Stimulated activated CD4-positive, alpha-beta T cell treated with anti-CD3 and anti-CD28 coated beads, Interleukin-15, amount 100 ng/mL, for 24 hours (primary cell): ENCODE measurements at regions not wholly inside any gene's neighbourhood (a gene's known extent, or its start where the extent isn't known, plus 50 kb on each side); places are given as distances from the start of the nearest gene placed in this dataset.
"Not testable (repeated sequence)": the region's sequence is repeated elsewhere in the genome, so short reads cannot be mapped to it uniquely, and the experiment has no call there.

Source experiments
- DNase-seq: peaks from one replicate; pipeline ENCODE4 v3.0.0-alpha.2; 2020

GRCh38 chr3:168975576-168975975 is 687.9 kb downstream of the MECOM start:
- no peak for DNase-seq

GRCh38 chr3:168974617-168975403 is 688.7 kb downstream of the MECOM start:
- no peak for DNase-seq

- no peak for DNase-seq
Observed at GRCh38 chr3:168973897-168974296, 689.6 kb downstream of the MECOM start.

DNA sequence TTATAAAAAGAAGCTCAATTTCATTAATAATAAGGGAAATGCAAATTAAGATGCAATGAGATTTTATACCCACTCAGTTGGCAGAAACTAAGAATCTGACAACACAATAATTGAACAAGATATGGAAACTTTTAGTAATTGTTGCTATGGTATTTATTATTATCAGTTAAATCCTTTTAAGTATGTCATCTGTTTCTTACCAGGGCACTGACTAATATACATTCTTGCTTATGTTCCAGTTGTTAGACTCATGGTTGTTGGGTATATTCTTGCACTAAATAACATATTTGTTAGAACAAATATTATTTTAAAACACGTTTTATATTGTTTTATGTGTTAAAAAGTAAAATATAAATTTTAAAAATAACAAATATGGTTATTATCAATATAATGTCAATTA is 690.3 kb downstream of the MECOM start:
- DNase-seq = no peak

- DNase-seq = no peak
Observed at GRCh38 chr3:168968609-168969008, 694.9 kb downstream of the MECOM start.

- no peak for DNase-seq
Observed at GRCh38 chr3:168964736-168965135, 698.8 kb downstream of the MECOM start.

DNA sequence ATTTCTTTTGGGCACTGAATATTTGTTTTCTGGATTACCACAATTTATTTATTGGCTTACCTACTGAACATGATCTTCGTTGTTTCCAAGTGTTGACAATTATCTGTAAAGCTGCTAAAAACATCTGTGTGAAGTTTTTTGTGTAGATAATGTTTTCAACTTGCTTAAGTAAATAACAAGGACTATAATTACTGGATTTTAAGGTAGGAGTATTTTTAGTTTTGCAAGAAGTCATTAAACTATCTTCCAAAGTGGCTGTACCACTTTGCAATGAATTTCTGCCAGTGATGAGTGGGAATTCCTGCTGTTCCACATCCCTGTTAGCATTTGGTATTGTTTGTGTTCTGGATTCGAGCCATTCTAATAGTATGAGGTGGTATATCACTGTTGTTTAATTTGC is 702.2 kb downstream of the MECOM start:
- DNase-seq = no peak

DNA sequence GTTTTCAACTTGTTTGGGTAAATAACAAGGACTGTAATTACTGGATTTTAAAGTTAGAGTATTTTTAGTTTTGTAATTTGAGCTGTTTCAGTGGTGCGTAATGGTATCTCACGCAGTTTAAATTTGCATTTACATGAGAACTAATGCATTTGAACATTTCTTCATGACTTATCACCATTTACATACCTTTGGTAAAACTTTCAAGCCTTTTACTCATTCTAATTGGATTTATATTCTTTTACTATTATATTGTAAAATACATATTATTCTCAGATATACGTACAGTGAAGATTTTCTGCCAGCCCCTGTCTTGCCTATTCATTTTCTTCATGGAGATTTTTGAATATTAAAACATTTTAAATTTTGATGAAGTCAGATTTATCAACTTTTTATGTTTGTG is 703.8 kb downstream of the MECOM start:
- DNase-seq = no peak

- no peak for DNase-seq
Observed at GRCh38 chr3:168958466-168958865, 705.0 kb downstream of the MECOM start.

GRCh38 chr3:168956076-168956475 is 707.4 kb downstream of the MECOM start:
- DNase-seq = no peak

DNA sequence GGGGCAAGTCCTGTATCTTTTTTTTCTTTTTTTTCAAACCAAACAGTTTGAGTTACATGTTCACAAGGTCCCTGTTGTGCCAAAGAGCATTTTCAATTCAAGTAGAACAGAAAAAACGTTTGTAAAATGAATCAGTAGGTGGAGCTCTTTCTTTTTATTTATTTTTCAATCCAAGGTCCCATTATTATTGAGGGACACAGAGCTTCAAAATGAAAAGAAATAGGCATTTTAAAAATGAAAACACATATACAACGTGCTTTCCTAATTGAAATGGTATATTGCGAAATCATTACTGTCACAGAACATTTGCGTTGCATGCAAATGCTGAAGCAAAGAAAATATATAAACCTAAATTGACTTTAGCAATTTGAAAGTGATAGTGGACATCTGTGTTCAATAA is 711.0 kb downstream of the MECOM start:
- no peak for DNase-seq

DNA sequence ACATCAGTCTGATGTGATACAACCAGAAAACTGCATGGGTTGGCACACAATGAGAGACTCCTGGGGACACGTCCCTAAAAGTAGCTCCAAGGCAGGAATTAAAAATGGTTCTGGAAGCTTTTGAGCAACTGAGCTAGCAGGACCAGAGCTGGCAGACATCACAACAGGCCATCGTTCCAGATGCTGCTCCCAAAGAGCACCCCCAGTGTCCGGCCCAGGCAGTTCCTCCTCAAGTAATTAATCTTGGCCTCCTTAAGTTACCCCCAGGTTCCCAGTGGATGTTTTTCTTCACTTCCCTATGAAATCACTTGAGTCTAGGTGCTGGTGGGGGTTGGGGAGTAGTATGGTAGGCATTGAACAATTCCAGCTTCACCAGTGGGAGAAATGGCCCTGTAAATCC is 711.6 kb downstream of the MECOM start:
- DNase-seq = no peak

DNA sequence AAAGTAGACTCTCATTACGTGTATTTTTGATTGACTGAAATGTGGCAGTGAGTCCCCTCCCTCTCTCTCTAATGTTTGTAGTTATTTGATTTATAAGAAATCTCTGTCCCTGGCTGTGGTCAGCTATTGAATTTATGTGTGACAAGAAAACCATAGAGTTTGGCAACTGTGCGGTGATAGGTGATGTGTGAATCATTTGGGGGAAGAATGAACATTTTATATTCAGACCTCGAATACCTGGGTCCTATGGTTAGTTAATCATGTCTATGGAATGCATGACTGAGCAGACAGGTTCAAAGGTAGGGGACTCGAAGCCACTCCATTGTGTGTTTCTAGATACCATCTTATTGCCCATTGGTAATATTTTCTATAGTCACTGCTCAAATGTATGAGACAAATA is 712.1 kb downstream of the MECOM start:
- no peak for DNase-seq

DNA sequence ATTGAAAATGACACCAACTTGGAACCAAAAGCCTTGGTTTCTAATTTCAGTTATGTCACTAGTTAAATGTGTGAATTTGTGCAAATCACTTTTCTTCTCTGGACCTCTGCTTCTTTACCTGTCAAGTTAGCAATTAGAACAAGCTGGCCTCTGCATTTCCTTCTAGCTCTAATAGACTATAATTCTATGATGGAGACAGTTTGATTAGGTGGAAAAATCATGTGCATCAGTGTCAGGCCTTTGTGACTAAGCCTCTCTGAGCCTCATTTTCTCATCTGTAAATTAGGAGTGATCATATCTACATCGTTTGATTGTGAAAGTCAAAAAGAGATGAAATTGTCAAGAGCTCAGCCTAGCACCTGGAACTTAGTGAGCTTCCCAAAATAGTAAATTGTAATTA is 712.9 kb downstream of the MECOM start:
- no peak for DNase-seq

DNA sequence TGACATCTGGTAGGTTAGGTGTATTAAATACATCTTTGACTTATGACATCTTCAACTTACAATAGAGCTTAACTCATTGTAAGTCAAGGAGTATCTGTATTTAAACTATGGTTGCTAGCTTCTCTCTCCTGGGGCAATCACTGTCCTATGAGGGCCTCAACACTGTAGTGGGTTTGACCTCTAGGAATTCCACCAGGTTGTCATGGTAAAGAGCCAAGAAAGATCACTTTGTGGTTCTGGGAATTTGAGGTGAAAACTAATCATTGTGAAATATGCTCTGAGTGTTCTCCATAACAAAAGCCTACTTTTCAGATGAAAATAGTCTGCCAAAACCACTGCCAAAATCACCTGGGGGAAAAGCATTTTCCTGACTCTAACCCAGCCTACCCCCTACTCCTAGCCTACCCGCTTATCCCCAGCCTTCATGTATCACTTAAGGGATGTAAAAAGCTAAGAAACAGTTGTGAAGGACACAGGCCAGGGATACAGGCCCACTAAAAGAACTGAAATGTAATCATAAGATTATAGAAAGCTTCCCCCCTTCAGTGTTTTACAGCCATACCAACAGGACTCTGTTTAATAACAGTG is 723.8 kb downstream of the MECOM start:
- no peak for DNase-seq

GRCh38 chr3:168933614-168934013 is 729.9 kb downstream of the MECOM start:
- no peak for DNase-seq

GRCh38 chr3:168929997-168930396 is 733.5 kb downstream of the MECOM start:
- DNase-seq = not testable (repeated sequence)

- no peak for DNase-seq
Observed at GRCh38 chr3:168926426-168926825, 737.1 kb downstream of the MECOM start.

DNA sequence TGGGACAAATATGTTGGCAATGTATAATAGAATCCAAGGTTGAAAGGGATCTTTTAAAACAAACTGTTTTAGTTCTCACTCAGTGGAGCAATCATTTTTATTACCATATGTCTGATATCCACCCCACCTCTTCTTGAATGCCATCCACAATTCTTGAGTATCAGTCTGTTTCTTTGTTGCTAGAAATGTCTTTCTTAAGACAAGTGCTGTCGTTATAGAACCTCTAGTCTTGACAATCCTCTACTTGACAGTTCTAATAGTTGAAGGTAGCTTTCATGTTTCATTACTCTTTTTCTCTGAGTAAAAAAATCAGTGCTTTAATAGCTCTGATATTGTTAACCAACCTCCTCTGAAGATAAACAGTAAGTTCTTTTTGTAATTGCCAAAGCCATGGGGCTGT is 737.9 kb downstream of the MECOM start:
- no peak for DNase-seq

- no peak for DNase-seq
Observed at GRCh38 chr3:168914662-168915061, 748.9 kb downstream of the MECOM start.

GRCh38 chr3:168909260-168909659 is 754.3 kb downstream of the MECOM start:
- DNase-seq = no peak

DNA sequence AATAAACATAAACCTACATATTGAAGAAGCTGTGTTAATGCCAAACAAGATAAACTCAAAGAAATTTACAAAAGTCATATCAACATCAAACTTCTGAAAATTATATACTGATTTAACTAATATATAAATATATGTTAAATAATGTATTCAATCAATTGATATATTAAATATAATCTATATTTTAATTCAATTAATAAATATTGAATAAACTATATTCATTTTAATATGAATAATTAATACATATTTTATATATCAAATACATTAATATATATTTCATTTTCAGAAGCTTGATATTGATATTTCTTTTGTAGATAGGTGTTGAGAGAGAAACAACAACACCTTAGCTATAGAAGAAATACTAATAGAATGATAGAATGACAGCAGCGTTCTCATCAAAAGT is 768.1 kb downstream of the MECOM start:
- no peak for DNase-seq

DNA sequence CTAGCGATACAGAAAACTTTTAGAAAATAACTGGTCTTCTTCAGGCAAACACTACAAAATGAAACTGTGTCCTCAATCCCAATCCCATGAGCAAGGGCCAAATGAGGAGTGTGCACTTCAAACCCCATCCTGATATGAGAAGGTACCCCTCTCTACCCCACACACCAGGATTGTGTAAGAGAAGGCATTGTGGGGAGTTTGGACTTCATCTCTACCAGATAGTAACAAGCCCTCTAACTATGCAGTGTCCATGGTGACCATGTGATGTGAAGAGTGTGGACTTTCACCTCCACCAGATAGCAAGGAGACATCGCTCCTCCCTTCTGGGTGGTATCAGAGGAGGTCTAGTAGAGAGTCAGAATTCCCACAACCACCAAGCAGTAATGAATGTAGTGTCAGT is 769.3 kb downstream of the MECOM start:
- no peak for DNase-seq

DNA sequence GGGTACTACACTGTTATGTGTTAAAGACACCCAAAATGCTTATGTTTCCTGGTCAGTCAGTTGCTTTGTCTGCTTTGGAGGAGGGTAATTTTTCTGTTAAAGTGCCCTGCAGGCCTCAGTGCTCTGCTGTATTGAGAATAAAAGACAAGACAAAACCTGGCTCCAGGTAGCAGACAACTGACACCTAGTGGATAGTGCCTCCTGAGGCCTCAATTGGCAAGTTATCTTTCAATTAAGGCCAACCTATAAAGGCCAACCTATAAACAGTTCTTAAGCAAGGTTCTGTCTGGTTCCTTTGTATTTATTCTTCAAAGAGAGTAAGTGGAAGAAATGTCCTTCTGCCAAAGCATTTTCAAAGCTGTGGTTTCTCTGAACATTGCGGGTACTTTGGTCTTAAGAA is 773.8 kb downstream of the MECOM start:
- DNase-seq = no peak

- DNase-seq = no peak
Observed at GRCh38 chr3:168888781-168889180, 774.7 kb downstream of the MECOM start.
